NCI-H2029 treated with DMSO at 0.1 percent for 48 hours (cell line): ENCODE measurements at regions not wholly inside any gene's neighbourhood (a gene's known extent, or its start where the extent isn't known, plus 50 kb on each side); places are given as distances from the start of the nearest gene placed in this dataset.
"Not testable (repeated sequence)": the region's sequence is repeated elsewhere in the genome, so short reads cannot be mapped to it uniquely, and the experiment has no call there.

ENCODE experiments used
- DNase-seq: peaks from one replicate; lab custom pipeline; 2025; lab: John Stamatoyannopoulos, UW

GRCh38 chr5:99010294-99010693, 81.5 kb upstream of the CHD1 start:
- no peak for DNase-seq

- DNase-seq, result not testable (repeated sequence)
Observed at GRCh38 chr5:99008009-99008408, 79.2 kb upstream of the CHD1 start.

- DNase-seq, result no peak
Observed at GRCh38 chr5:99005506-99005905, 76.7 kb upstream of the CHD1 start.

GRCh38 chr5:99004960-99005359, 76.2 kb upstream of the CHD1 start:
- DNase-seq, result no peak

- DNase-seq, result no peak
Observed at GRCh38 chr5:99000876-99001275, 72.1 kb upstream of the CHD1 start.

GRCh38 chr5:99000221-99000620, 71.4 kb upstream of the CHD1 start:
- DNase-seq, result no peak

- no peak for DNase-seq
Observed at GRCh38 chr5:98999631-99000030, 70.8 kb upstream of the CHD1 start.

GRCh38 chr5:98997000-98997399, 68.2 kb upstream of the CHD1 start:
- no peak for DNase-seq

- no peak for DNase-seq
Observed at GRCh38 chr5:98994611-98995010, 65.8 kb upstream of the CHD1 start.

GRCh38 chr5:98993512-98993911, 64.7 kb upstream of the CHD1 start:
- no peak for DNase-seq

- no peak for DNase-seq
Observed at GRCh38 chr5:98992552-98992951, 63.7 kb upstream of the CHD1 start.

- no peak for DNase-seq
Observed at GRCh38 chr5:98989727-98990126, 60.9 kb upstream of the CHD1 start.

- no peak for DNase-seq
Observed at GRCh38 chr5:98986587-98986986, 57.8 kb upstream of the CHD1 start.

GRCh38 chr5:98982880-98983279, 54.1 kb upstream of the CHD1 start:
- DNase-seq, result no peak
